ENCODE measurements at regions not wholly inside any gene's neighbourhood (a gene's known extent, or its start where the extent isn't known, plus 50 kb on each side); places are given as distances from the start of the nearest gene placed in this dataset.

DNA sequence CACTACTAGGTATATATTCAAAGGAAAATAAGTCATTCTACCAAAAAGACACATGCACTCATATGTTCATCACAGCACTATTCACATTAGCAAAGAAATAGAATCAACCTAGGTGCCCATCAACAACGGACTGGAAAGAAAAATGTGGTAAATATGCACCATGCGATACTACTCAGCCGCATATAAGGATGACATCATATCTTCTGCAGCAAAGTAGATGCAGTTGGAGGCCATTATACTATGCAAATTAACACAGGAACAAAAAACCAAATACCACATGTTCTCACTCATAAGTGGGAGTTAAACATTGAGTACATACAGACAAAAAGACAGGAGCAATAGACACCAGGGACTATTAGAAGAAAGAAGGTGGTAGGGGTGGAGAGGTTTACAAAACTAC is 412.1 kb upstream of the CWC22 start:
- Histone ChIP-seq H3K27me3 (ENCODE audit: insufficient read depth, low read depth, severe bottlenecking) (no peaks in the 10 kb centered on the region), H3K36me3 (no peaks in the 10 kb centered on the region), H3K27ac (no peak overlapping the region), H3K9me3 (ENCODE audit: severe bottlenecking) (no peaks in the 10 kb centered on the region), H3K4me3 (ENCODE audit: low read depth, low read length) (no peak overlapping the region)
- DNase-seq, result no peak
- TF ChIP-seq, protein P1, sequence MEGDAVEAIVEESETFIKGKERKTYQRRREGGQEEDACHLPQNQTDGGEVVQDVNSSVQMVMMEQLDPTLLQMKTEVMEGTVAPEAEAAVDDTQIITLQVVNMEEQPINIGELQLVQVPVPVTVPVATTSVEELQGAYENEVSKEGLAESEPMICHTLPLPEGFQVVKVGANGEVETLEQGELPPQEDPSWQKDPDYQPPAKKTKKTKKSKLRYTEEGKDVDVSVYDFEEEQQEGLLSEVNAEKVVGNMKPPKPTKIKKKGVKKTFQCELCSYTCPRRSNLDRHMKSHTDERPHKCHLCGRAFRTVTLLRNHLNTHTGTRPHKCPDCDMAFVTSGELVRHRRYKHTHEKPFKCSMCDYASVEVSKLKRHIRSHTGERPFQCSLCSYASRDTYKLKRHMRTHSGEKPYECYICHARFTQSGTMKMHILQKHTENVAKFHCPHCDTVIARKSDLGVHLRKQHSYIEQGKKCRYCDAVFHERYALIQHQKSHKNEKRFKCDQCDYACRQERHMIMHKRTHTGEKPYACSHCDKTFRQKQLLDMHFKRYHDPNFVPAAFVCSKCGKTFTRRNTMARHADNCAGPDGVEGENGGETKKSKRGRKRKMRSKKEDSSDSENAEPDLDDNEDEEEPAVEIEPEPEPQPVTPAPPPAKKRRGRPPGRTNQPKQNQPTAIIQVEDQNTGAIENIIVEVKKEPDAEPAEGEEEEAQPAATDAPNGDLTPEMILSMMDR (IDR thresholded peaks at IDR 0.05; ENCODE audit: low read depth, low read length), result no peak

DNA sequence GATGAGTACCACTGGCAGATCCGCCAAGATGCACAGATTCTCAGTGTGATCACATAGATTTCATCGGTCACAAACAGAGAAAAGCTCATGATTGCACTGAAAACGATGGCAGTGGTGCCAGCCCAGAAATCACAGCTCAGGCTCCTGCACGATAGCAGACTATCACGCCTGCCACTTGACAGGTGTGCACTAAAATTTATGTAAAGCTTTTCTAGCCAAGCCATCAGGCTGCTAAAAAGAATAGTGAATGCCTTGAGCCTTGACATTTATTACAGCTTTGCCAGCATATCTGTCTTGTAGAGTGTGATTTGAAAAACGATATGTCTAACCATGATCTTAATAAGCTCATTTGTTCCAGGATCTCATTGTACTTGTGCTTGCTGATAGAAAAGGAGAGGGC is 409.5 kb upstream of the CWC22 start:
- Histone ChIP-seq H3K27ac (peak overlapping the region; percentile 26), H3K9me3 (ENCODE audit: severe bottlenecking) (no peaks in the 10 kb centered on the region), H3K27me3 (ENCODE audit: insufficient read depth, low read depth, severe bottlenecking) (no peaks in the 10 kb centered on the region), H3K36me3 (no peaks in the 10 kb centered on the region), H3K4me3 (ENCODE audit: low read depth, low read length) (no peak overlapping the region)
- TF ChIP-seq, protein P1 (IDR thresholded peaks at IDR 0.05; ENCODE audit: low read depth, low read length), result no peak
- peak; percentile 33 for DNase-seq

DNA sequence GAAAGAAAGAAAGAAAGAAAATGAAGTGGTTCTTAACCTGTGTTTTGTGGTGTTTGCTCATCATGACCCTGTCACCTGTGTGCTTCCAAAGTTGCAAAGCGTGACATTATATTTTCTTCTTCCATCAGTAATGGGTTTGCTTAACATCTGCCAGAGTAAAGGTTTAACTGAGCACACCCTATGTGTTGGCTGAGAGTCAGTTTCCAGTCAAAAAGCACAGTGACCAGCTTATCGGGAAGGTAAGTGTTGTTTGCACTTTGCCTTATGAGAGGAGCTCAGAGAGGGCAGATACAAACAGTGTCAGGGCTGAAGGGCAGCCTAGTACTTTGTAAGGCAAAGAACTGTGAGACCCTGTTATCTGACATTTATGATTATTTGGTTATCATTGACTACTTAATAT is 406.2 kb upstream of the CWC22 start:
- TF ChIP-seq, protein P1 (IDR thresholded peaks at IDR 0.05; ENCODE audit: low read depth, low read length), result no peak
- no peaks in the 10 kb centered on the region for H3K36me3 ChIP-seq
- H3K27me3 ChIP-seq (ENCODE audit: insufficient read depth, low read depth, severe bottlenecking), result no peaks in the 10 kb centered on the region
- H3K4me3 ChIP-seq (ENCODE audit: low read depth, low read length), result no peak overlapping the region
- H3K27ac ChIP-seq, result no peak overlapping the region
- DNase-seq, result no peak
- H3K9me3 ChIP-seq (ENCODE audit: severe bottlenecking), result no peaks in the 10 kb centered on the region

DNA sequence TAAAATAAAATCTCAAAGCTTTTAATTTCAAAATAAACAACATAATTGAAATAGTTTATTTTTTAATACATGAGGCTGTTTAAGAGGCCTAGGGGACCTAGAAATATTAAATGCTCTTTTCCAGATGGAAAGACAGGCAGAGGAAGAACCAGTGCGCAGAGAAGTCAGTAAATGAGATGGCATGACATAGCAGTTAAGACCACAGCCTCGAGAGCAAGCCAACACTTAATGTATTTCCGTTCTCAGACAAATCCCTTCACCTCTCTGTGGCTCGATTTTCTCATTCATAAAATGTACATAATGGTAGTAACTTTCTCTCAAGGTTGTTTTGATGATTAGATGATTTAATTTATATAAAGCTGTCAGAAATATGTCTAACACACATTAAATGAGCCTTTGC is 405.1 kb upstream of the CWC22 start:
- TF ChIP-seq, protein P1 (IDR thresholded peaks at IDR 0.05; ENCODE audit: low read depth, low read length), result no peak
- H3K36me3 ChIP-seq, result no peaks in the 10 kb centered on the region
- no peak overlapping the region for H3K4me3 ChIP-seq (ENCODE audit: low read depth, low read length)
- no peaks in the 10 kb centered on the region for H3K27me3 ChIP-seq (ENCODE audit: insufficient read depth, low read depth, severe bottlenecking)
- H3K27ac ChIP-seq, result no peak overlapping the region
- no peaks in the 10 kb centered on the region for H3K9me3 ChIP-seq (ENCODE audit: severe bottlenecking)
- DNase-seq, result no peak

DNA sequence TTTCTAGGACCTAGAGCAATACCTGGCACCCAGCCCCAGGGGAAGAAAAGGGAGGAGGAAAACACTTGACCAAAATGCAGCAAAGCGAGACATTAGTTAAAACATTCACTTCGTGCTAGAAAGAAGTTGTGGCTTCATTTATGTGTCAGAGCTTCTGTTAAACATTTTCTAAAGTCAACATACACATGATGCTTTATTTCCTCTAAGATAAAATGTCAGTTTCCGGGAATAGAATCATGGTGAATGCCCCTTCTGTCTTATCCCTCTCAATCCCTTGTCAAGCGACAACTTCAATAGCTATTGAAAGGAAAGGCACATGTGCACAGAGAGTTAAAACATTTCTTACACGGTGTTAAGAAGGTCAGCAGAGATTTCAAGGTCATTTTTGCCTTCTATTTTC is 404.6 kb upstream of the CWC22 start:
- DNase-seq, result no peak
- TF ChIP-seq, protein P1 (IDR thresholded peaks at IDR 0.05; ENCODE audit: low read depth, low read length), result no peak

DNA sequence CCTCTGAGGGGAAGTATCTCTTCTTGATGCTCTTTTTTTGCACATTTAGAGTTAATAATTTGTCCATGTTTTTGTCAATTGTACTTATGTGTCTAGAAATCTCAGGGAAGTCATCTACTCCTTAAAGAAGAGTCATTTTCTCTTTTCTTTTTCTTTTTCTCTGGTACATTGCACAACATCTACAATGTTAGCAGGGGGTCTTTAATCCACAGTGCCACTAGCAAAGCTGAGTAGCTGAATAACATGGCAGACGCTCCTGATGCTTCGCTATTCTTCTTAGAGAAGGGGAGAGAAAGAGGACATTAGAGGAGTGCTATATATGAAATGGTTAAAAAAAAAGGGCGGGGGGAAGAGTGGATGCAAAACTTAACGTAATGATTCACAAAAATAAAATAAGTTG is 399.6 kb upstream of the CWC22 start:
- TF ChIP-seq, protein P1 (IDR thresholded peaks at IDR 0.05; ENCODE audit: low read depth, low read length), result no peak
- DNase-seq, result no peak
- H3K9me3 ChIP-seq (ENCODE audit: severe bottlenecking), result no peaks in the 10 kb centered on the region

More for the DNA sequence above, 404.6 kb upstream of the CWC22 start:
- H3K4me3 ChIP-seq (ENCODE audit: low read depth, low read length), result no peak overlapping the region
- H3K36me3 ChIP-seq, result no peaks in the 10 kb centered on the region
- no peak overlapping the region for H3K27ac ChIP-seq
- H3K9me3 ChIP-seq (ENCODE audit: severe bottlenecking), result no peaks in the 10 kb centered on the region
- no peaks in the 10 kb centered on the region for H3K27me3 ChIP-seq (ENCODE audit: insufficient read depth, low read depth, severe bottlenecking)

More for the DNA sequence above, 399.6 kb upstream of the CWC22 start:
- Histone ChIP-seq H3K27me3 (ENCODE audit: insufficient read depth, low read depth, severe bottlenecking) (no peaks in the 10 kb centered on the region), H3K36me3 (no peaks in the 10 kb centered on the region), H3K27ac (no peak overlapping the region), H3K4me3 (ENCODE audit: low read depth, low read length) (no peak overlapping the region)

Measured in WERI-Rb-1 (cell line).